ENCODE measurements at regions not wholly inside any gene's neighbourhood (a gene's known extent, or its start where the extent isn't known, plus 50 kb on each side); places are given as distances from the start of the nearest gene placed in this dataset.
A peak's percentile ranks its signal among the peaks of the same experiment; 100 is the strongest.

DNA sequence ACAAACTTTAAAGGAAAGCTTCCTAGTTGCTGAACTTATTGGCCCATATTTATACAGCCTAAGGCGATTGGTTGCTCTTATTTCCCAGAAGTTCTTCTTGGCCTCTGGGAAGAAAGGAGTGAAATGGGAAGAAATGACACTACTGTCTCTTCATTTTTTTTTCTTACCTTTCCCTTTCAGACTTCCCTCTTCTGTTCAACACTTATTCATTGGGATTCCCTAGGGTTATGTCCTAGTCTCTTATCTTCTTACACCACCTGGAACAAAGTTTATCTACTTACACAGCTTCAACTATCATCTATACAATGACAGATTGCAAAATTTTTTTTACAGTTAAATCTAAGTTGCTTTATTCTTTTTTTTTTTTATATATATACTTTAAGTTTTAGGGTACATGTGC, 68.0 kb downstream of the SNX12 start:
- Mint-ChIP-seq H3K27me3 (peaks cover 10% of the 10 kb centered on the region), H3K9me3 (no peaks in the 10 kb centered on the region), H3K36me3 (no peaks in the 10 kb centered on the region), H3K27ac (no peak overlapping the region), H3K4me1 (peaks cover 2% of the 10 kb centered on the region), H3K4me3 (no peak overlapping the region)
- DNase-seq (ENCODE audit: low spot score in 2 of 2) = no peak
- ATAC-seq (ENCODE audit: low read depth) = no peak

DNA sequence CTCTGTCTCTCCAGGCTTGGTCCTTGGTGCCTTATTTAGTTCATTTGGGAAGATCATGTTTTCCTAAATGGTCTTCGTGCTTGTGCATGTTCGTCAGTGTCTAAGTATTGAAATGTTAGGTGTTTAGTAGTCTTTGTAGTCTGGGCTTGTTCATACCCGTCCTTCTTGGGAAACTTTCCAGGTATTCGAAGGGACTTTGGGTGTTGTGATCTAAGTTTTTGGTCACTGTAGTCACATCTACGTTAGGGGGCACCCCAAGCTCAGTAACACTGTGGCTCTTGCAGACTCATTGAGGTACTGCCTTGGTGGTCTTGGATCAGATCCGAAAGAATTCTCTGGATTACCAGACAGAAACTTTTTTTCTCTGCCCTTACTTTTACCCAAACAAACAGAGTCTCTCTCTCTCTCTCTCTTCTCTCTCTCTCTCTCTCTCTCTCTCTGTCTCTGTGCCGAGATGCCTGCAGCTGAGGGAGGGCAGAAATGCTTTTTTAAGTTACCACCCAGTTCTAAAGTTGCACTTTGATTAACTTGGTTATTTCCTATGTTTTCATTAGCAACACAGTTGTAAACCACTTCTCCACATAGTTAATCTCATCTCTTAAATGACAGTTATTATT, 67.6 kb upstream of the SLC7A3 start:
- ATAC-seq (ENCODE audit: low read depth) (no peak), DNase-seq (ENCODE audit: low spot score in 2 of 2) (no peak)
- Mint-ChIP-seq H3K27ac (peak overlapping the region; percentile 5), H3K4me1 (peaks cover 2% of the 10 kb centered on the region), H3K9me3 (no peaks in the 10 kb centered on the region), H3K27me3 (peaks cover 8% of the 10 kb centered on the region), H3K4me3 (no peak overlapping the region), H3K36me3 (no peaks in the 10 kb centered on the region)

- Mint-ChIP-seq H3K4me1 (peaks cover 2% of the 10 kb centered on the region), H3K4me3 (no peak overlapping the region), H3K9me3 (no peaks in the 10 kb centered on the region), H3K36me3 (no peaks in the 10 kb centered on the region), H3K27ac (no peak overlapping the region), H3K27me3 (peaks cover 2% of the 10 kb centered on the region)
- ATAC-seq (ENCODE audit: low read depth) (no peak), DNase-seq (ENCODE audit: low spot score in 2 of 2) (no peak)
Measured at GRCh38 chrX:70995338-70995737, 64.4 kb upstream of the SLC7A3 start.

- Mint-ChIP-seq H3K36me3 (no peaks in the 10 kb centered on the region), H3K27me3 (peaks cover 2% of the 10 kb centered on the region), H3K4me1 (peaks cover 4% of the 10 kb centered on the region), H3K4me3 (no peak overlapping the region), H3K27ac (no peak overlapping the region), H3K9me3 (no peaks in the 10 kb centered on the region)
- no peak for ATAC-seq (ENCODE audit: low read depth)
- DNase-seq (ENCODE audit: low spot score in 2 of 2) = no peak
Measured at GRCh38 chrX:70988425-70988824, 57.5 kb upstream of the SLC7A3 start.
